Liver (tissue), 3 donors: ENCODE measurements at regions not wholly inside any gene's neighbourhood (a gene's known extent, or its start where the extent isn't known, plus 50 kb on each side); places are given as distances from the start of the nearest gene placed in this dataset.

Experiments used
- CTCF ChIP-seq: fragments of 150-350 bp; IDR thresholded peaks from 2 replicates; pipeline ENCODE4 v1.5.1; 2017; ENCODE audit warnings: improper control_type of control experiment, low read depth, low read length; ENCODE audit not compliant: missing input control
- RXRA ChIP-seq, 2 donors: IDR thresholded peaks; 2 replicates each; pipeline ENCODE4 v1.6.1; 2017 to 2018; ENCODE audit warnings: antibody characterized with exemption in 2 of 2, mild to moderate bottlenecking in 1 of 2
- donor health status: healthy.
- donor health status: healthy.

- TF ChIP-seq CTCF (no peak), RXRA (IDR thresholded peaks at IDR 0.05) (no peak)
These were observed 320.4 kb upstream of the CDH4 start for GRCh38 chr20:60931696-60932095.
